BE2C (cell line): ENCODE measurements at regions not wholly inside any gene's neighbourhood (a gene's known extent, or its start where the extent isn't known, plus 50 kb on each side); places are given as distances from the start of the nearest gene placed in this dataset.
"Not testable (repeated sequence)": the region's sequence is repeated elsewhere in the genome, so short reads cannot be mapped to it uniquely, and the experiment has no call there.

Experiments used
- DNase-seq: peaks from one replicate; pipeline ENCODE4 v3.0.0-alpha.2; 2020
- H3K27me3 ChIP-seq: fragments of 250-450 bp; sonication (Bioruptor Pico); 2 replicates; pipeline ENCODE4 v1.5.1; 2020; ENCODE audit warnings: mild to moderate bottlenecking
- H3K36me3 ChIP-seq: fragments of 250-450 bp; sonication (Bioruptor Pico); 2 replicates; pipeline ENCODE4 v1.5.1; 2020; ENCODE audit warnings: mild to moderate bottlenecking
- H3K4me1 ChIP-seq: fragments of 250-450 bp; sonication (Bioruptor Pico); 2 replicates; pipeline ENCODE4 v1.5.1; 2020
- H3K4me3 ChIP-seq: 2 replicates; pipeline ENCODE4 v1.5.1; 2011; ENCODE audit warnings: low read depth, low read length
- H3K9me3 ChIP-seq: fragments of 250-450 bp; sonication (Bioruptor Pico); 2 replicates; pipeline ENCODE4 v1.5.1; 2020
- CTCF ChIP-seq: IDR thresholded peaks from 2 replicates; pipeline ENCODE4 v1.5.1; 2012; ENCODE audit warnings: mild to moderate bottlenecking, low read depth, low read length

GRCh38 chr12:94916663-94917062, 86.8 kb downstream of the NDUFA12 start:
- Histone ChIP-seq H3K4me3 (no peak overlapping the region), H3K27me3 (no peaks in the 10 kb centered on the region; the same call in 1 of the 2 replicates), H3K4me1 (no peaks in the 10 kb centered on the region), H3K36me3 (no peaks in the 10 kb centered on the region), H3K9me3 (no peaks in the 10 kb centered on the region)
- TF ChIP-seq CTCF, result no peak
- DNase-seq, result no peak

DNA sequence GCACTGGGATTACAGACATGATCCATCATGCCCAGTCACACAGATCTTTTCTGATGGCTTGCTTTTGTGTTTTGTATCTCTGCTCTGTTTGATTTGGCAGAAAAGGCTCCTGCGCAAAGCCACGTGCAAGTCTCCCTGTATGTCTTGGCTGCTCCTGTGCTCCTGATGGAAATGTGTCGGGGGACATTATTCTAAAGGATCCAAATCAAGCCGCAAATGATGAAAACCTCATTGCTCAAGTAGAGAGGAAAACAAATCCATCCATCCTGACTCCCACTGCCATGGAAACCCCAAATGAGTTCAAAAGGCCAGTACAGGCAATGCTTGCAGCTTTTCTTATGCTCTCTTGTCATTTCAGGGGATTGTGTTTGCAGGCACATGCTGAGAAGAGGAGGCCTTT, 93.8 kb downstream of the NDUFA12 start:
- TF ChIP-seq CTCF, result no peak
- Histone ChIP-seq H3K36me3 (no peaks in the 10 kb centered on the region), H3K27me3 (no peaks in the 10 kb centered on the region; the same call in 1 of the 2 replicates), H3K4me3 (no peak overlapping the region), H3K4me1 (no peaks in the 10 kb centered on the region), H3K9me3 (no peaks in the 10 kb centered on the region)
- DNase-seq, result no peak

GRCh38 chr12:94905749-94906148, 97.7 kb downstream of the NDUFA12 start:
- H3K4me3 ChIP-seq, DNase-seq, H3K4me1 ChIP-seq, H3K9me3 ChIP-seq, H3K36me3 ChIP-seq, H3K27me3 ChIP-seq: not testable (repeated sequence)

DNA sequence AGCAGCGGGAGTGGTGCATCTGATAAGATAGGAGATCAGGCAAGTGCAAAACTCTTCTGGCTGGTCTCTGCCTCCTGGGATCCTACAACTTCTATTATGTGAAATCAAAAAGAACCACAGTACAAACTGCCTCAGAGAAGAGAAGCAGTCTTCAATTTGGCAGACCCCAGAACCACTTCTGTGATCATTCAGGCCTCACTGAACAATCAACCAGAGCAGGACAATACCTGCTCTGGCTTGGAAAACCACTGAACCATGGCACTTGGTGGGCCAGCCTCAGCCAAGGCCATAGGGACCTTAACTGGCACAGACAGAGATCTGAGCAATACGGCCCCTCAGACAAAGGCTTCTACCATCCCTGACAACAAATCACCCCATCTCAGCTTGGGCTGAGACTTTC, 103.0 kb downstream of the NDUFA12 start:
- H3K36me3 ChIP-seq, result no peaks in the 10 kb centered on the region
- H3K4me1 ChIP-seq, result no peaks in the 10 kb centered on the region
- no peak for DNase-seq
- H3K9me3 ChIP-seq, result no peaks in the 10 kb centered on the region
- no peak for TF ChIP-seq CTCF
- no peak overlapping the region for H3K4me3 ChIP-seq
- H3K27me3 ChIP-seq, result no peaks in the 10 kb centered on the region

DNA sequence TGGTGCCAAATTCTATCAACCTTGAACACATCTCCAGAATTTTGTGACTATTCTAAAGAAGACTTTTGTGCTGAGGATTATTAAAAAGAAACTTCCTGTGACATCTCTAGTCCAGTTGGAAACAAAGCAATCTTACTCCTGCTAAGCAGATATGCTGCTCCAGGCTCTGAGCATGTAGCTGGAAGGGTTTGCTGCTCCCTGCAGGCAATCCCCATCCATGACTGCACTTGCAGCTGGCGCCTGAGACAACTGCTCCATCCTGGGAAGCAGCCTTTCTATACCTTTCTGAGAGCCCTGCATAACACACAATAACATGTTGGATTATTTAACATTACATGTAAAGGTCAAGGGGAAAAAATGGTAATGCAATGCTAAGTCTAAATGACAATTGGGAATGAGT, 105.1 kb downstream of the NDUFA12 start:
- peak; percentile 26 for TF ChIP-seq CTCF
- no peaks in the 10 kb centered on the region for H3K4me1 ChIP-seq
- no peak overlapping the region for H3K4me3 ChIP-seq
- no peak for DNase-seq
- H3K9me3 ChIP-seq, result no peaks in the 10 kb centered on the region
- H3K36me3 ChIP-seq, result no peaks in the 10 kb centered on the region
- no peaks in the 10 kb centered on the region for H3K27me3 ChIP-seq

- no peaks in the 10 kb centered on the region for H3K4me1 ChIP-seq
- H3K4me3 ChIP-seq, result no peak overlapping the region
- no peak for DNase-seq
- TF ChIP-seq CTCF, result no peak
- no peaks in the 10 kb centered on the region for H3K27me3 ChIP-seq
- H3K9me3 ChIP-seq, result no peaks in the 10 kb centered on the region
- H3K36me3 ChIP-seq, result no peaks in the 10 kb centered on the region
Measured at GRCh38 chr12:94892544-94893267, 110.8 kb downstream of the NDUFA12 start.
